ENCODE measurements at regions not wholly inside any gene's neighbourhood (a gene's known extent, or its start where the extent isn't known, plus 50 kb on each side); places are given as distances from the start of the nearest gene placed in this dataset.

GRCh38 chr15:55017635-55018034 is 179.1 kb downstream of the RSL24D1 start:
- no peak for DNase-seq

GRCh38 chr15:55016225-55016624 is 180.5 kb downstream of the RSL24D1 start:
- DNase-seq = no peak

GRCh38 chr15:55015093-55015445 is 181.7 kb downstream of the RSL24D1 start:
- DNase-seq = no peak

GRCh38 chr15:55014391-55015092 is 182.2 kb downstream of the RSL24D1 start:
- DNase-seq = no peak

- DNase-seq = no peak
Observed at GRCh38 chr15:55008421-55008820, 188.3 kb downstream of the RSL24D1 start.

GRCh38 chr15:55007561-55007960 is 189.2 kb downstream of the RSL24D1 start:
- no peak for DNase-seq

GRCh38 chr15:55005679-55006078 is 191.1 kb downstream of the RSL24D1 start:
- DNase-seq = no peak

GRCh38 chr15:55003965-55004873 is 192.5 kb downstream of the RSL24D1 start:
- no peak for DNase-seq

GRCh38 chr15:54998661-54999060 is 198.1 kb downstream of the RSL24D1 start:
- no peak for DNase-seq

- no peak for DNase-seq
Observed at GRCh38 chr15:54990793-54991192, 205.9 kb downstream of the RSL24D1 start.

GRCh38 chr15:54987881-54988280 is 208.9 kb downstream of the RSL24D1 start:
- DNase-seq = no peak

- no peak for DNase-seq
Observed at GRCh38 chr15:54979964-54980363, 216.8 kb downstream of the RSL24D1 start.

GRCh38 chr15:54962637-54963036 is 234.1 kb downstream of the RSL24D1 start:
- DNase-seq = no peak

- DNase-seq = no peak
Observed at GRCh38 chr15:54960266-54960665, 236.5 kb downstream of the RSL24D1 start.

- no peak for DNase-seq
Observed at GRCh38 chr15:54941417-54941816, 255.3 kb downstream of the RSL24D1 start.

GRCh38 chr15:54917312-54917711 is 279.4 kb downstream of the RSL24D1 start:
- DNase-seq = no peak

GRCh38 chr15:54915380-54915779 is 281.4 kb downstream of the RSL24D1 start:
- no peak for DNase-seq

- DNase-seq = no peak
Observed at GRCh38 chr15:54884312-54884711, 312.4 kb downstream of the RSL24D1 start.

GRCh38 chr15:54859982-54860381 is 336.8 kb downstream of the RSL24D1 start:
- no peak for DNase-seq

GRCh38 chr15:54854667-54855066 is 342.1 kb downstream of the RSL24D1 start:
- no peak for DNase-seq

- DNase-seq = no peak
Observed at GRCh38 chr15:54850101-54850500, 346.6 kb downstream of the RSL24D1 start.

- no peak for DNase-seq
Observed at GRCh38 chr15:54843006-54843405, 353.7 kb downstream of the RSL24D1 start.

- no peak for DNase-seq
Observed at GRCh38 chr15:54841701-54842305, 354.9 kb downstream of the RSL24D1 start.

Measured in CD4-positive, alpha-beta T cell treated with Interleukin-4 for 4 hours (primary cell).